ENCODE measurements at regions not wholly inside any gene's neighbourhood (a gene's known extent, or its start where the extent isn't known, plus 50 kb on each side); places are given as distances from the start of the nearest gene placed in this dataset.

DNA sequence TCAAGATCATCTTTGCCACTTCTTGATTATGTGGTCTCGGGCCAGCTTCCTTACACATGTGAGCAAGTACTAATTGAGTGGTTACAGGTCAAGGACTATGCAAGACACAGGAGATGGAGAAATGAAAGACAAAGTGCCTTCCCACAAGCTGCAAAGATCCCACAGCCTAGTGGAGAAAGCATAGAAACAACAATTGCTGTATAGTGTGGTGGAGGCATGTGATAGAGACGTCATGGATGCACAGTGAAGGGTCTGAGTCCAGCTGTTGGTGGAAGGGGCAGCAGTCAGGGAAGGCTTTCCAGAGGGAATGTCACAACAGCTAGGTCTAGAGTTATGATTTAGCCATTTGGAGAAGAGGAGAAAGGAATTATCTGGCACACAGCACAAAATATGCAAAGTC, 210.6 kb downstream of the KDR start:
- DNase-seq: no peak

- DNase-seq: no peak
Measured at GRCh38 chr4:54913751-54914526, 211.5 kb downstream of the KDR start.

GRCh38 chr4:54912155-54912554, 213.2 kb downstream of the KDR start:
- no peak for DNase-seq

DNA sequence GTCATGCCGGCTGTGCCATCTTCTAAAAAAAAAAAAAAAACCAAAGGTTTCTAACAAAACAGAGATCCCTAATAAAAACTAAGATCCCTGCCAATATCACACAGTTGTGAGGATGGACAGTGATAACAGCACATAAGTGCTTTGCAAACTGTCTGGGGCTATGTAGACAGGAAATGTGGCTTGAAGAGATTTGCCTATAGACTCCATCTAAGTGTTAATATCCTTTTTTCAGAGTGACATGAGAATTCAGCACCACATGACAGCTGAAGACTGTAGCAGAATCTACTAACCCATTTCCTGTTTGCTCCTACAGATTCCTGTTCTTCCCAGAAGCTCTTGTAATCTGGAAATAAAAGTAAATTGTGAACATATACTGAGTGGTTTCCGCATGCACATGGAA, 215.4 kb downstream of the KDR start:
- no peak for DNase-seq

GRCh38 chr4:54908763-54909162, 216.6 kb downstream of the KDR start:
- DNase-seq: no peak

DNA sequence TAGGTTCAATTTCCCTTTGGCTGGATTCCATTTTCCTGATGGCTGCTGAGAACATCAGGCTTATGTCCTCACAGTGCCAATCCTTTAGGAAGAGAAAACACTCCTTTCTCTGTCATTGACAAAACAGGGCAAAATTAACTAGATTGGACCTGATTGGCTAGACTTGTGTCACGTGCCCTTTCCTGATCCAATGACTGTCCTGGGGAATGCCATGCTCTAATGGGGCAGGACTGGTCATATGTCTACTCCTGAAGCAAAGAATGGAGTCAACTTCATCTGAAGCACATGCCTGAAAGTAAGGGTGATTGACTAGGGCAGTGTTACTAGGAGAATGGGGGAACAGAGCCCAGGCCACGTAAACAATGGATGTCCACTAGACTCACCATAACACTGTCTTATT, 220.4 kb downstream of the KDR start:
- DNase-seq: no peak

DNA sequence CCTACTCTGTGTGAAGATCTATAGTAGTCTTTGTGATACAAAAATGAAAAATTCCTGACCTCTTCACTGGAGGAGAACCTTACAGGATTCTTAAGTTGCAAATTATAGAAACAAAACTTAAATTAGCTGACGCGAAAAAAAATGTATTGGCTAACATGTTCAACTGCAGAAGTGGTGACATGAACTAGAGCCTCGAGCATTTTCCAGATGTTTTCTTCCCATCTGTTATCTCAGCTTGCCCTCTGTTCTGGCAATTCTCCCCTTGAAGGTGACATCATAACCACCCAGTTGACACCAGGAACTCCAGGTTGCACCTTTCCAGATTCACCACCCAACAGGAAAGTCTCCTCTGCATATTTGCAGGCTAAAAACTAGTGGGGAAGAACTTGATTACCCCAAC, 222.4 kb downstream of the KDR start:
- DNase-seq: no peak

DNA sequence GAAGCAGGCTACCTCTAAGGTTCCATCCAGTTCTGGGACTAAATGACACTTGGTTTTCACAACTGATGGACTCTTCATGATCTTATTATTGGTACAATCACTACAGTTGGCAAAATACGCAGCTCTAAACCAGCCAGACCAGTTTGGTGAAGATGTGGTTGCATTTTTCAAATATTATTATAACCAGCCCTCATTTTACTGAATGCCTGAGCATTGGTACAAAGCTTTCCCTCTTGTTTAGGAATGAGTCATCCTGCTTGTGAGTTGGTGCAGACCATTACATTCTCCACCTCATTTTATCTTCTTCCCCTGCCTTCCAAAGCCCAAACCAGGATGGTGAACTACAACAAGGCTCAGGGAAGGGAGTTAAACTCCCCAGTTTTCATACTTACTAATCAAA, 223.1 kb downstream of the KDR start:
- no peak for DNase-seq

- DNase-seq: no peak
Measured at GRCh38 chr4:54901202-54901601, 224.2 kb downstream of the KDR start.

DNA sequence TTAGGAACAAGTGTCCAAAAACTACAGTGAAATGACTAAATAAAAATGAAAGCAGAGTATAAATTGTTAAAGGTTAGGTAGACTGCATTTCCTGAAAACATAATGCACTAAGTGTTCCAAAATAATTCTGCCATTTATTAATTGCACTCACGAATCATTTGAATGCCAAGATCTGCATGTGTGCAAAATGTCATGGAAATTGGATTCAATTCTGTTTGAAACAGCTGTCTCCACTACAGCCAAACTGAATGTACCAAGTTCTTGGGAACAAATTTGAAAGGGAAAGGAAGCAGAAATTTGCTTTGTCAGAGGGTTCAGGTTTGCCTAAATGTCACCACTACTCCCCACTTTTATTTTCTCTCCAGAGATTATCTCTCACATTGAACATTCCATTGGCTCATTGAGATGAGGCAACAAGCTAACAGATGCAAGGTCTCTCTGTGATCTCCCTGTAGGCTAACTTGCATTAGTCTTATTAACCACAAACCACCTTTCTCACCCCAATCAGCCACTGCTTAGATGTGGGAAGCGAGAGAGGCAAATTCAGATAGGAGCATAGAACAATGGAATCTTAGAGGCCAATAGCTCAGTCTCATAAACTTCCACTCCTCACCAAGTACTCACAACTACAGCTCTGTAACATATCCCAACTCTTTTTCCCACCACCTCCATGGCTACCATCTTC, 226.6 kb downstream of the KDR start:
- no peak for DNase-seq

DNA sequence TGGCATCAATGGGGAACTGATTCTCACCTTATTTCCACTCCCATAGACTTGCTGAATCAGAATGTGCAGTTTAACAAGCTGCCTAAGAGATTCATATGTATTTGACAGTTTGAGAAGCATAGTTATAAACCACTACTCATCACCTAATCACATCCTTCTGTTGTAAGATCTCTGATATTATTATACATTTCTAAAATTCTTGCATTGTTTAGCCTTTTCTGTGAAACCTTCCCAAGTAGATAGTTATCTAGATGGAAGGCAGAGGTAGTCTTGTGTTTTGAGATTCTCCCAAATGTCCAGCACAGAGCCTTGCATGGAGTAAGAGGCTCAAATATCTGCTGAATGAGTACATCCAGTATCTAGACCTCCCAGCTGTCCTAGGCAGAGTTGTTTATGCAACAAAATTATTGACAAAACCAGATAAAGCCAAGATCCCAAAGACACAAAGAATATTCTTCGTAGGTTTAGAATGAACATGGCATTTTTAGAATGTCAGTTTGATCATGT, 227.3 kb downstream of the KDR start:
- no peak for DNase-seq

- no peak for DNase-seq
Measured at GRCh38 chr4:54897590-54897989, 227.8 kb downstream of the KDR start.

GRCh38 chr4:54882616-54883015, 224.9 kb downstream of the KIT start:
- no peak for DNase-seq

- DNase-seq: no peak
Measured at GRCh38 chr4:54879576-54879975, 221.8 kb downstream of the KIT start.

DNA sequence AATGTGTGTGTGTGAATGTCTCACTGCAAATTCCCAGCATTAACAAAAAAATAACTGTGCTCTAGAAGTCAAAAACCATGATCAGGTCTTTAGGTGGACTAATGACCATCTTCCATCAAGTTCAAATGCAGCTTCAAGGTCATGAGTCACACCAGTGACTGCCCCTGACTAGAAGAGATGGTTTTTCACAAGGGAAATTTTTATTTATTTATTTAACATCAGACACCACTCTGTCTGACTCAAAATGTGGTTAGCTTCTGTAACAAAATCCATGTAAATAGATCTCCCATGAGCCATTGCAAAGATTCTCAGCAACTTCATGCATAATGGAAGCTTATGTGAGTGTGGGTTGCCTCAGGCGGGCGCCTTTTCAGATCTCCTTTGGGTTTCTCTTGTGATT, 219.2 kb downstream of the KIT start:
- DNase-seq: no peak

GRCh38 chr4:54872261-54872660, 214.5 kb downstream of the KIT start:
- no peak for DNase-seq

GRCh38 chr4:54863571-54864255, 206.0 kb downstream of the KIT start:
- no peak for DNase-seq

DNA sequence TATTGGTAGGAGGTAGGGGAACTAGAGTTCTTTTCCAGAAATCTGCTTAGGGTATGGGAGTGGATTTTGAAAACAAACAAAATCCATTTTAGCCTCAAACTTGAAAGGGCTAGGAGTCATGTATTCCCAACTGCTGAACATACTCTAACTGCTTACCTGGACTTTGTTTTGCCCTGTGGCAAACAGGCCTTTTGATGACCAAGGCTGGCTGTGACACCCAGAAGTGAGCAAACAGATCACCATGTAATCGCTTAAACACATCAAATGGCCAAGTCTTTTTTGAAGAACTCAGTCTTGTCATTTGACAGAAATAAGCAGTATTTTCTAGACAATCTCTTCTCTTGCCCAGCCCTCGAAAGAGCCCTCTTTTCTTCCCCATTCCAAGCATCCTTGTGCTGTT, 203.4 kb downstream of the KIT start:
- no peak for DNase-seq

DNA sequence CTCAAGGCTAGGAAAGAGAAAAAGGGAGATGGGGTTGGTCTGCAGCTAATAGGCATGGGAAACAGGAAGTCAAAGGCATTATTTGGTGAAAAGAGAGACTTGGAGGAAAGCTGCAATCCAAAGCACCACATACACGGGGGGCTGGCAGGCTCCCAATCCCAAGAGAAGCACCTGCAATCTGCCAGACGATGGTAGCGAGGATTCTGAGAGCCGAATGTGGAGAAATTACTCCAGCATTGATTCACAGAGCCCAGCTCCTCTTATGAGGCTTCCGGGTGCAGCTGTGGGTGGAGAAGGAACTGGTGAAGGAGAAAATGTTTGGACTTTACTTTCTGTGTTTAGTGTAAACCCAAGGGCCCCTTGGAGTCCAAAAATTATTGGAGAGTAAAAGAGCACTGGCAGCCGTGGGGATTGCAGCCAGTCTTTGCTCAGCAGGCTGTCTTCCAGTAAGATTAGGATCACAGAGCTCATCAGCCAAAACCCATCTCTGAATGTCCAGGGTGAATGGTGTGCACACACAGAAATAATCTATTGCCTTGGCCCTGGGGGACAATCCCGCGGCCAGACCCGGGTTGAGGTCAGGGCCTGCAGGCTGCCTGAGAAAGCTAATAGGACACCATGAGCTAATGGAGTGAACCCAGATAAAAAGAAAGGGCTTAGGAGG, 197.6 kb downstream of the KIT start:
- DNase-seq: no peak

GRCh38 chr4:54852602-54853001, 194.8 kb downstream of the KIT start:
- DNase-seq: no peak

GRCh38 chr4:54852054-54852453, 194.3 kb downstream of the KIT start:
- DNase-seq: no peak

GRCh38 chr4:54844911-54845310, 187.2 kb downstream of the KIT start:
- DNase-seq: no peak

GRCh38 chr4:54843946-54844345, 186.2 kb downstream of the KIT start:
- no peak for DNase-seq

All from activated CD4-positive, alpha-beta T cell treated with anti-CD3 and anti-CD28 coated beads, Interleukin-2, amount 50 U/mL, for 4 hours (primary cell).